CD4-positive, alpha-beta memory T cell (primary cell): ENCODE measurements at regions not wholly inside any gene's neighbourhood (a gene's known extent, or its start where the extent isn't known, plus 50 kb on each side); places are given as distances from the start of the nearest gene placed in this dataset.
"Not testable (repeated sequence)": the region's sequence is repeated elsewhere in the genome, so short reads cannot be mapped to it uniquely, and the experiment has no call there.

Experiments
- CTCF ChIA-PET: fragments of 350-600 bp; sonication (Branson Sonifier 250); formaldehyde crosslinking; loops from one replicate; lab custom pipeline; 2021; ENCODE audit warnings: inconsistent platforms; ENCODE audit not compliant: partially characterized antibody; lab: Charles Lee
- POLR2A ChIA-PET: fragments of 350-600 bp; sonication (Branson Sonifier 250); formaldehyde crosslinking; loops from one replicate; lab custom pipeline; 2021; ENCODE audit not compliant: partially characterized antibody; lab: Charles Lee
- DNase-seq, 5 donors: peaks; one replicate each; pipeline versions ENCODE4 v3.0.0 to v3.0.0-alpha.2; 2020 to 2022; ENCODE audit warnings: mixed read lengths in 1 of 5
- H3K27ac ChIP-seq: one replicate; pipeline ENCODE4 v1.7.0; 2013; ENCODE audit warnings: low read depth, low read length
- H3K27me3 ChIP-seq: 2 replicates; pipeline ENCODE4 v1.7.0; 2013; ENCODE audit warnings: mild to moderate bottlenecking, low read length, moderate library complexity; ENCODE audit not compliant: insufficient read depth
- H3K36me3 ChIP-seq: 2 replicates; pipeline ENCODE4 v1.7.0; 2013; ENCODE audit warnings: mild to moderate bottlenecking, low read length, moderate library complexity; ENCODE audit not compliant: insufficient read depth
- H3K4me1 ChIP-seq: 2 replicates; pipeline ENCODE4 v1.7.0; 2013; ENCODE audit warnings: mild to moderate bottlenecking, low read length, moderate library complexity; ENCODE audit not compliant: insufficient read depth
- H3K4me3 ChIP-seq, 2 donors: one replicate each; pipeline ENCODE4 v1.7.0; 2013; ENCODE audit warnings: low read length in 2 of 2, mild to moderate bottlenecking in 1 of 2
- H3K9me3 ChIP-seq, 2 donors: one replicate each; pipeline ENCODE4 v1.7.0; 2013; ENCODE audit warnings: low read length in 2 of 2, control low read depth in 1 of 2; ENCODE audit not compliant: control insufficient read depth in 1 of 2
- H3K27ac Mint-ChIP-seq, 7 donors: one replicate each; pipeline ENCODE4 v1.8.0; 2020 to 2021; ENCODE audit warnings: mixed read lengths in 7 of 7, mild to moderate bottlenecking in 6 of 7, inconsistent platforms in 3 of 7, moderate library complexity in 3 of 7
- H3K27me3 Mint-ChIP-seq, 2 donors: one replicate each; pipeline ENCODE4 v1.8.0; 2020 to 2021; ENCODE audit warnings: mixed read lengths in 2 of 2
- H3K36me3 Mint-ChIP-seq, 2 donors: one replicate each; pipeline ENCODE4 v1.8.0; 2020 to 2021; ENCODE audit warnings: mixed read lengths in 2 of 2, inconsistent platforms in 1 of 2, mild to moderate bottlenecking in 1 of 2
- H3K4me1 Mint-ChIP-seq, 4 donors: one replicate each; pipeline ENCODE4 v1.8.0; 2020 to 2021; ENCODE audit warnings: mixed read lengths in 4 of 4, mild to moderate bottlenecking in 1 of 4
- H3K4me3 Mint-ChIP-seq, 8 donors: one replicate each; pipeline ENCODE4 v1.8.0; 2020 to 2021; ENCODE audit warnings: mixed read lengths in 8 of 8, mild to moderate bottlenecking in 7 of 8, moderate library complexity in 6 of 8, inconsistent platforms in 3 of 8
- H3K9me3 Mint-ChIP-seq, 8 donors: one replicate each; pipeline ENCODE4 v1.8.0; 2020 to 2021; ENCODE audit warnings: mixed read lengths in 8 of 8, mild to moderate bottlenecking in 5 of 8, inconsistent platforms in 3 of 8, moderate library complexity in 1 of 8
- intact Hi-C: fragments of 100-400 bp; cut with micrococcal nuclease; formaldehyde crosslinking; loops from one replicate; pipeline ENCODE4 v1.15.1; 2023

DNA sequence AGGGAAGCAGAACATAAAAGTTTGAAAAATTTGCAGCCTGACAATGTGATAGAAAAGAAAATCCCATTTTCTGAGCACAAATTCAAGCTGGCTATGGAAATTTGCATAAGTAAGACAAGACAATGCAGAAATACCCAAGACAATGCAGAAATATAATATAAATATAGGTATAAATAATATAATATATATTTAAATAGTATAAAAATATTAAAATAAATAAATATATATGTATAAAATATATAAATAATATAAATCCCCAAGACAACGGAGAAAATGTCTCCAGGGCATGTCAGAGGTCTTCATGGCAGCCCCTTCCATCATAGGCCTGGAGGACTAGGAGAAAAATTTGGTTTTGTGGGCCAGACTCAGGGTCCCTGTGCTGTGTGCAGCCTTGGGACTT is 125.0 kb upstream of the AADAT start:
- H3K27ac Mint-ChIP-seq = no peak overlapping the region
- H3K4me3 ChIP-seq = no peak overlapping the region
- no peak overlapping the region for H3K4me3 Mint-ChIP-seq
- no peaks in the 10 kb centered on the region for H3K36me3 ChIP-seq
- ChIA-PET POLR2A (no interaction called here), CTCF (no interaction called here)
- peaks cover 3 to 55% (median 37%) of the 10 kb centered on the region in 8 donors for H3K9me3 Mint-ChIP-seq
- no peaks in the 10 kb centered on the region for H3K4me1 ChIP-seq
- no peaks in the 10 kb centered on the region for H3K27me3 Mint-ChIP-seq
- intact Hi-C loops = no loop called here
- no peaks in the 10 kb centered on the region for H3K36me3 Mint-ChIP-seq
- H3K27me3 ChIP-seq = no peaks in the 10 kb centered on the region
- H3K4me1 Mint-ChIP-seq = no peaks in the 10 kb centered on the region
- no peak overlapping the region for H3K27ac ChIP-seq
- no peaks in the 10 kb centered on the region for H3K9me3 ChIP-seq
- DNase-seq = no peak

DNA sequence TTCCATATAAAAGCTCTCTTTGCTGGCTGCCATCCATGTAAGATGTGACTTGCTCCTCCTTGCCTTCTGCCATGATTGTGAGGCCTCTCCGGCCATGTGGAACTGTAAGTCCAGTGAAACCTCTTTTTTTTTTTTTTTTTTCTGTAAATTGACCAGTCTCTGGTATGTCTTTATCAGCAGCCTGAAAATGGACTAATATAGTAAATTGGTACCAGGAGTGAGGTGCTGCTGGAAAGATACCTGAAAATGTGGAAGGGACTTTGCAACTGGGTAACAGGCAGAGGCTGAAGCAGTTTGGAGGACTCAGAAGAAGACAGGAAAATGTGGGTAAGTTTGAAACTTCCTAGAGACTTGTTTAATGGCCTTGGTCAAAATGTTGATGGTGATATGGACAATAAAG is 124.3 kb upstream of the AADAT start:
- no peaks in the 10 kb centered on the region for H3K4me1 ChIP-seq
- no peak for DNase-seq
- ChIA-PET POLR2A (no interaction called here), CTCF (no interaction called here)
- Mint-ChIP-seq H3K9me3 (peaks cover 3 to 49% (median 35%) of the 10 kb centered on the region in 8 donors), H3K4me1 (no peaks in the 10 kb centered on the region), H3K27ac (no peak overlapping the region), H3K36me3 (no peaks in the 10 kb centered on the region), H3K4me3 (no peak overlapping the region), H3K27me3 (no peaks in the 10 kb centered on the region)
- H3K27ac ChIP-seq = no peak overlapping the region
- H3K27me3 ChIP-seq = no peaks in the 10 kb centered on the region
- H3K4me3 ChIP-seq = no peak overlapping the region
- no peaks in the 10 kb centered on the region for H3K9me3 ChIP-seq
- intact Hi-C loops = no loop called here
- H3K36me3 ChIP-seq = no peaks in the 10 kb centered on the region

DNA sequence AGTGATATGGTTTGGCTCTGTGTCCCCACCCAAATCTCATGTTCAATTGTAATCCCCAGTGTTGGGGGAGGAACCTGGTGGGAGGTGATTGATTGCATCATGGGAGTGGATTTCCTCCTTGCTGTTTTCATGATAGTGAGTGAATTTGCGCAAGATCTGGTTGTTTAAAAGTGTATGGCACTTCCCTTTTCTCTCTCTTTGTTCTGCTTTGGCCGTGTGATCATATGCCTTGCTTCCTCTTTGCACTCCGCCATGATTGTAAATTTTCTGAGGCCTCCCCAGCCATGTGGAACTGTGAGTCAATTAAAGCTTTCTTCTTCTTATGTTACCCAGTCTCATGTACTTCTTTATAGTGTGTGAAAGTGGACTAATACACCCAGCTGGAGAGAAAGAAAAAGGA is 113.0 kb upstream of the AADAT start:
- H3K27ac ChIP-seq = no peak overlapping the region
- POLR2A ChIA-PET = no interaction called here

DNA sequence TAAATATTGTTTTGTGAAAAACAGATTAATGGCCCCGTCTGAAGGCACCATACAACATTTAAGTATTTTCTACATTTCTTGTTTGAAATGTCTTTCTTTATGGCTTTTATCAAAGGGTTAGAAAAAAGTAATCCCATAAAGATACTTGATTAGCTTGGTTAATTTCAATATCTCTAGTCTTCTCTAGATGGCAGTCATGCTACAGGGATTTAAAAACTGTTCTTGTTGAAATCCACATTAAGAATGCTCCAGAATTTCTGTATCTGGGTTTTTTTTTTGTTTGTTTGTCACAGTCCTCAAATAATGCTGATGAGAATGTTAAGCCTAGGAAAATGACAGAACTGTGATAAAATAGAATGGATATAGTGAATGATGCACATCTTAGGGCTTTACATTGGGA is 109.0 kb upstream of the AADAT start:
- Histone ChIP-seq H3K27ac (no peak overlapping the region), H3K4me1 (no peaks in the 10 kb centered on the region), H3K36me3 (no peaks in the 10 kb centered on the region), H3K9me3 (no peaks in the 10 kb centered on the region), H3K4me3 (no peak overlapping the region), H3K27me3 (no peaks in the 10 kb centered on the region)
- CTCF ChIA-PET = no interaction called here
- H3K9me3 Mint-ChIP-seq = peaks cover 0 to 10% (median 4%) of the 10 kb centered on the region in 8 donors
- H3K4me1 Mint-ChIP-seq = no peaks in the 10 kb centered on the region
- POLR2A ChIA-PET = no interaction called here
- H3K4me3 Mint-ChIP-seq = no peak overlapping the region
- intact Hi-C loops = no loop called here
- H3K27me3 Mint-ChIP-seq = no peaks in the 10 kb centered on the region
- no peak overlapping the region for H3K27ac Mint-ChIP-seq
- no peaks in the 10 kb centered on the region for H3K36me3 Mint-ChIP-seq
- DNase-seq = no peak

More for the DNA sequence above, 113.0 kb upstream of the AADAT start:
- Mint-ChIP-seq H3K9me3 (peaks cover 0 to 10% (median 6%) of the 10 kb centered on the region in 8 donors), H3K27ac (no peak overlapping the region), H3K27me3 (peaks cover 0 to 1% of the 10 kb centered on the region in 2 donors), H3K36me3 (no peaks in the 10 kb centered on the region), H3K4me1 (no peaks in the 10 kb centered on the region), H3K4me3 (no peak overlapping the region)
- CTCF ChIA-PET = no interaction called here
- intact Hi-C loops = no loop called here
- H3K27me3 ChIP-seq = no peaks in the 10 kb centered on the region
- no peaks in the 10 kb centered on the region for H3K9me3 ChIP-seq
- H3K36me3 ChIP-seq = no peaks in the 10 kb centered on the region
- no peaks in the 10 kb centered on the region for H3K4me1 ChIP-seq
- no peak overlapping the region for H3K4me3 ChIP-seq
- DNase-seq = no peak

DNA sequence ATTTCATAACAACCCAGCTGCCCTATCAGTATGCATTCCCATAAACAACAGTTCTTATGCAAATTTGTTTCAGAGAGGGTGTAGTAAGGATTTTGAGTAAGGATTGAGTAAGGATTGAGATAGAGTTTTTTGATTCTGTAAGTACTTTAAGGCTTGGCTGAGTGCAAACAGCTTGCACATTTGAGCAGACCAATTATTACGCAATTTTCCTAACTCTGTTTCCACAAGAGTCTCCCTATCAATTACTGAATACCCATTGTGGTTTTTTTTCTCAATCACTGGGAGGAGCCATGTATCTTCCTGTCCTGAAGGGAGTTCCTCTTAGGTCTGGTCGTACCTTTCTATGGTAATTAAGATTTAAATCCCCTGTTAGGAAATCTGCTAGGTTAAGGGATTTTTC is 105.0 kb upstream of the AADAT start:
- H3K4me3 Mint-ChIP-seq, H3K4me3 ChIP-seq, H3K9me3 ChIP-seq, H3K27me3 ChIP-seq, H3K4me1 ChIP-seq, H3K36me3 ChIP-seq, H3K9me3 Mint-ChIP-seq, H3K36me3 Mint-ChIP-seq, POLR2A ChIA-PET, H3K4me1 Mint-ChIP-seq, DNase-seq, H3K27ac Mint-ChIP-seq, H3K27me3 Mint-ChIP-seq, intact Hi-C loops, H3K27ac ChIP-seq, CTCF ChIA-PET: not testable (repeated sequence)

DNA sequence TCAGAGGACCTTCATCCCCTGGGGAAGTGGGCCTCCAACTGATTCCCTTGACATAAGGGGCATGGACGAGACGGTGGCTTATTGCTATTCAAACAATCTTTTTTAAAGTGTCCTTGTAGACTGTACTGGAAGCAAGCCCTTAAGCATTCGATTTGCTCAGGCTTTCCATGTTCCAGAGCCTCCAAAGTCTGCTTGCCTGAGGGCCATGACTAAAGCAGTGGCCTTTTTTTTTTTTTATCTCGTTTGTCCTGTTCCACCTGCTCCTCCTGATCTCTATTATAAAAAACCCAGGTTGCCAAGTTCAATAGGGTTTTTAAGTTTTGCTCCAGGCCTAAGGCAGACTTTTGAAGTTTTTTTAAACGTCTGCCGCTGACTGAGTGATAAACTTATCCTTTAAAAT is 103.7 kb upstream of the AADAT start:
- H3K27ac ChIP-seq = no peak overlapping the region
- H3K4me3 ChIP-seq = no peak overlapping the region
- Mint-ChIP-seq H3K27ac (no peak overlapping the region), H3K9me3 (peaks cover 0 to 5% (median 0%) of the 10 kb centered on the region in 8 donors), H3K27me3 (no peaks in the 10 kb centered on the region), H3K36me3 (no peaks in the 10 kb centered on the region), H3K4me1 (no peaks in the 10 kb centered on the region), H3K4me3 (no peak overlapping the region)
- CTCF ChIA-PET = no interaction called here
- POLR2A ChIA-PET = no interaction called here
- H3K27me3 ChIP-seq = no peaks in the 10 kb centered on the region
- H3K9me3 ChIP-seq = no peaks in the 10 kb centered on the region
- H3K36me3 ChIP-seq = no peaks in the 10 kb centered on the region
- intact Hi-C loops = no loop called here
- no peak for DNase-seq
- no peaks in the 10 kb centered on the region for H3K4me1 ChIP-seq

DNA sequence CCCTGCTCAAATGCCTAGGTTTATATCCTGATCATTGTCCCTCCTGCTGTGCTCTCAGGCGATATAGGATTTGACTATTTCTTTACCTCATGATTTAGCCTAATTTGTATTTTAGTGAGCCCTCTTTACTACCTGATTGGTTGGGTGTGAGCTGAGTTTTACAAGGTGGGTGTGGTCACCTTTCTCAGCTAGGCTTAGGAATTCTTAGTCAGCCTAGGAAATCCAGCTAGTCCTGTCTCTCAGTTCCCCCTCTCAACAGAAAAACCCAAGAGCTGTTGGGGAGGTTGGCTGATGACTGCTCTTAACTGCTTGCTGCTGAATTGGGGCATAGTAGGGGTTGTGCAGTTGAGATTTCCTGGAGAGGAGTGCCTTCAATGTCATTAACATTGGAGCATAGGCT is 100.5 kb upstream of the AADAT start:
- Mint-ChIP-seq H3K36me3 (no peaks in the 10 kb centered on the region), H3K27me3 (no peaks in the 10 kb centered on the region), H3K4me3 (no peak overlapping the region), H3K4me1 (no peaks in the 10 kb centered on the region), H3K27ac (no peak overlapping the region), H3K9me3 (peaks cover 0 to 5% (median 0%) of the 10 kb centered on the region in 8 donors)
- ChIA-PET POLR2A (no interaction called here), CTCF (no interaction called here)
- Histone ChIP-seq H3K27ac (no peak overlapping the region), H3K4me1 (no peaks in the 10 kb centered on the region), H3K4me3 (no peak overlapping the region), H3K9me3 (no peaks in the 10 kb centered on the region), H3K27me3 (no peaks in the 10 kb centered on the region), H3K36me3 (no peaks in the 10 kb centered on the region)
- DNase-seq = no peak
- intact Hi-C loops = no loop called here

DNA sequence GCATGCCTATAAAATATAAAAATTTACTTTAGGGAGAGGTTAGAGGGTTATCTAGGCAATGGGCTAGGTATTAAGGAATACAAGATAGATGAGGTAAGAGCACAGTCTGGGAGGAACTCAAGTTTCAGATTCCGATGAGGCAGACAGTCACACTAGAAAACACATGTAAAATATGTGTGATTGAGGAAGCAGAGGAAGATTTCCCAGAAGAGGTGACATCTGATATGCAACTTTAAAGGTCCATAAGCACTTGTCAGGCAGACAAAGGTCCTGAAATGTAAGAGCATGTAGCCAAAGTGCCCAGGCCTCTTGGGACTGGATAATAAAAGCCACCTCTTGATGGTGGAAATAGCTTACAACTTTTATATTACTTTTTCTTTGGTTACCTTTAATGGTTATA is 81.1 kb upstream of the AADAT start:
- H3K9me3 ChIP-seq = no peaks in the 10 kb centered on the region
- no peak for DNase-seq
- H3K27me3 ChIP-seq = no peaks in the 10 kb centered on the region
- H3K27ac Mint-ChIP-seq = no peak overlapping the region
- H3K4me1 ChIP-seq = no peaks in the 10 kb centered on the region
- no peaks in the 10 kb centered on the region for H3K36me3 ChIP-seq
- H3K36me3 Mint-ChIP-seq = no peaks in the 10 kb centered on the region
- H3K4me3 Mint-ChIP-seq = no peak overlapping the region
- H3K4me3 ChIP-seq = no peak overlapping the region
- H3K9me3 Mint-ChIP-seq = peaks cover 0 to 10% (median 0%) of the 10 kb centered on the region in 8 donors
- H3K27ac ChIP-seq = no peak overlapping the region
- intact Hi-C loops = no loop called here
- no peaks in the 10 kb centered on the region for H3K4me1 Mint-ChIP-seq
- ChIA-PET POLR2A (no interaction called here), CTCF (no interaction called here)
- no peaks in the 10 kb centered on the region for H3K27me3 Mint-ChIP-seq
